ENCODE measurements at regions not wholly inside any gene's neighbourhood (a gene's known extent, or its start where the extent isn't known, plus 50 kb on each side); places are given as distances from the start of the nearest gene placed in this dataset.

- TF ChIP-seq CTCF (IDR thresholded peaks at IDR 0.05; ENCODE audit: extremely low read depth, missing control alignments), result no peak
- no peak for DNase-seq (ENCODE audit: low spot score)
Measured at GRCh38 chr1:56370513-56370912, 208.8 kb downstream of the PLPP3 start.

- no peak for DNase-seq (ENCODE audit: low spot score)
- no peak for TF ChIP-seq CTCF (IDR thresholded peaks at IDR 0.05; ENCODE audit: extremely low read depth, missing control alignments)
Measured at GRCh38 chr1:56363007-56363770, 216.2 kb downstream of the PLPP3 start.

- no peak for DNase-seq (ENCODE audit: low spot score)
Measured at GRCh38 chr1:56360021-56360420, 219.3 kb downstream of the PLPP3 start.

GRCh38 chr1:56359056-56359455, 220.3 kb downstream of the PLPP3 start:
- no peak for DNase-seq (ENCODE audit: low spot score)
- no peak for TF ChIP-seq CTCF (IDR thresholded peaks at IDR 0.05; ENCODE audit: extremely low read depth, missing control alignments)

More at GRCh38 chr1:56360021-56360420, 219.3 kb downstream of the PLPP3 start:
- TF ChIP-seq CTCF (IDR thresholded peaks at IDR 0.05; ENCODE audit: extremely low read depth, missing control alignments), result no peak

GRCh38 chr1:56357927-56358690, 221.3 kb downstream of the PLPP3 start:
- TF ChIP-seq CTCF (IDR thresholded peaks at IDR 0.05; ENCODE audit: extremely low read depth, missing control alignments), result no peak
- no peak for DNase-seq (ENCODE audit: low spot score)

GRCh38 chr1:56356376-56356990, 222.9 kb downstream of the PLPP3 start:
- TF ChIP-seq CTCF (IDR thresholded peaks at IDR 0.05; ENCODE audit: extremely low read depth, missing control alignments), result no peak
- no peak for DNase-seq (ENCODE audit: low spot score)

- no peak for TF ChIP-seq CTCF (IDR thresholded peaks at IDR 0.05; ENCODE audit: extremely low read depth, missing control alignments)
- DNase-seq (ENCODE audit: low spot score), result no peak
Measured at GRCh38 chr1:56355918-56356317, 223.4 kb downstream of the PLPP3 start.

Measured in GM20000 (cell line).